ENCODE measurements at regions not wholly inside any gene's neighbourhood (a gene's known extent, or its start where the extent isn't known, plus 50 kb on each side); places are given as distances from the start of the nearest gene placed in this dataset.

DNA sequence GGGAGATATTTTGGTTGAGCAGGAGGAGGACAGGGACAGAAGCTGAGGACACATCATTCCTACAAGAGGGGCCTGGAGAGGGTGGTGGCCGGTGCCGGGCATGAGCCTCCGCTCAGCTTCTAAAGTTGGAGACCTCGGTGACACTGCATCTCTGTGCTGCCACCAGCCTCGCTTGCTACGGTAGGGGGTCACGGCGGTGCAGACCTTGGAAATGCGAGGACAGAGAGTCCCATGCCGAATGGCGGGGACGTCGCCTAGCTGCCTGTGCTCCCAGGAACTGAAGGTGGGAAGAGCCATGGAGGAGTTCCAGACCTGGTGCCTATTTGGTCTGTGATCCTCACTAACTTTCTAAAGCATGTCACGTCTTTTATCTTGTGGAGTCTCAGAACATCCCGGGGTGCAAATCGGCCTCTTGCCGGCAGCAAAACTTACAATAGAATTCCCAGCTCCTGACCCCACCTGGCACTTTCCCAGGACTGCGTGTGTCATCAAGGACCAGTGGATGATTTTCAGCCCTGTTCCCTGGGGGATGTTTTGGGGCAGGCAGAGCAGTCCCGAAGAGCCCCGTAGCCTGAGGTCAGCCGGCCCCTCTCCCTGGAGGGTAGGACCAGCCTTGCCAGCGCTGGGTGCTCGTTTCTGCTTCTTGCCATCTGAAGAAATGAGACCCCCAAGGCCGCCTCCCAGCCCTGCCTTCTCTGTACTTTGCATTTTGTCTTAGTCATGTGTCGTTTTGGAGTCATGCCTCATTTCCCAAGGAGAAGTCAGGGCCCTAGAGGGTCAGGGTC is 205.8 kb upstream of the SHH start:
- Histone ChIP-seq H3K4me1 (ENCODE audit: control insufficient read depth, extremely low read depth, insufficient read depth, low read length) (no peaks in the 10 kb centered on the region), H4K20me1 (replicated peaks; ENCODE audit: control insufficient read depth, extremely low read depth, insufficient read depth, low read length) (no peaks in the 10 kb centered on the region), H2AFZ (ENCODE audit: low read depth, low read length) (no peak overlapping the region), H3K9ac (replicated peaks; ENCODE audit: extremely low read depth, insufficient read depth, low read length) (no peak overlapping the region), H3K9me3 (replicated peaks; ENCODE audit: control insufficient read depth, insufficient read depth, low read length) (no peaks in the 10 kb centered on the region), H3K27me3 (ENCODE audit: control insufficient read depth in 2 of 2, insufficient read depth in 2 of 2, low read length in 2 of 2) (no peaks in the 10 kb centered on the region), H3K4me3 (replicated peaks in 1 of 3; ENCODE audit: insufficient read depth in 1 of 3, low read depth in 1 of 3, low read length in 3 of 3) (no peak overlapping the region), H3K36me3 (ENCODE audit: control insufficient read depth in 2 of 2, extremely low read depth in 1 of 2, insufficient read depth in 2 of 2, low read length in 2 of 2) (no peaks in the 10 kb centered on the region), H3K79me2 (ENCODE audit: control insufficient read depth, insufficient read depth, low read length) (no peaks in the 10 kb centered on the region), H3K4me2 (ENCODE audit: insufficient read depth, low read length) (no peak overlapping the region), H3K9me1 (replicated peaks; ENCODE audit: control insufficient read depth, extremely low read depth, insufficient read depth, low read length) (no peaks in the 10 kb centered on the region), H3K27ac (ENCODE audit: insufficient read depth, low read depth, low read length) (no peak overlapping the region)
- intact Hi-C loops (cut with micrococcal nuclease) = no loop called here
- dilution Hi-C loops (cut with MboI; ENCODE audit: extremely low pct_ligation_motif_present, low sequenced_read_pairs) = no loop called here
- no peak for FAIRE-seq
- no peak for DNase-seq (ENCODE audit: low read depth, low spot score)
- no TSS peak for BruUV-seq (replicated peaks)
- TF ChIP-seq, protein P1, sequence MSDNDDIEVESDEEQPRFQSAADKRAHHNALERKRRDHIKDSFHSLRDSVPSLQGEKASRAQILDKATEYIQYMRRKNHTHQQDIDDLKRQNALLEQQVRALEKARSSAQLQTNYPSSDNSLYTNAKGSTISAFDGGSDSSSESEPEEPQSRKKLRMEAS (IDR thresholded peaks at IDR 0.05; ENCODE audit: insufficient read depth, insufficient read length) = no peak
- no peak for TF ChIP-seq CTCF (IDR thresholded peaks at IDR 0.05; ENCODE audit: extremely low read depth in 1 of 2, insufficient read depth in 1 of 2, low read depth in 1 of 2, low read length in 2 of 2)
- POLR2A ChIA-PET = no interaction called here
- CTCF ChIA-PET = interaction anchor here (1.3 kb wide), 1 partner anchor 21 kb away, joined by 4 read pairs; no protein-coding TSS in a partner anchor

GRCh38 chr7:156017431-156017830 is 205.2 kb upstream of the SHH start:
- CTCF ChIA-PET = interaction anchor here (1.3 kb wide), 1 partner anchor 20 kb away, joined by 4 read pairs; no protein-coding TSS in a partner anchor
- BruUV-seq (replicated peaks) = no TSS peak
- no peak for DNase-seq (ENCODE audit: low read depth, low spot score)
- FAIRE-seq = no peak
- dilution Hi-C loops (cut with MboI; ENCODE audit: extremely low pct_ligation_motif_present, low sequenced_read_pairs) (no loop called here), intact Hi-C loops (cut with micrococcal nuclease) (no loop called here)
- no peaks in the 10 kb centered on the region for H3K36me3 ChIP-seq (ENCODE audit: control insufficient read depth in 2 of 2, extremely low read depth in 1 of 2, insufficient read depth in 2 of 2, low read length in 2 of 2)
- no peak overlapping the region for H3K4me2 ChIP-seq (ENCODE audit: insufficient read depth, low read length)
- no peaks in the 10 kb centered on the region for H3K4me1 ChIP-seq (ENCODE audit: control insufficient read depth, extremely low read depth, insufficient read depth, low read length)
- H3K9me1 ChIP-seq (replicated peaks; ENCODE audit: control insufficient read depth, extremely low read depth, insufficient read depth, low read length) = no peaks in the 10 kb centered on the region
- POLR2A ChIA-PET = no interaction called here
- no peaks in the 10 kb centered on the region for H4K20me1 ChIP-seq (replicated peaks; ENCODE audit: control insufficient read depth, extremely low read depth, insufficient read depth, low read length)
- H3K79me2 ChIP-seq (ENCODE audit: control insufficient read depth, insufficient read depth, low read length) = no peaks in the 10 kb centered on the region
- H3K9ac ChIP-seq (replicated peaks; ENCODE audit: extremely low read depth, insufficient read depth, low read length) = no peak overlapping the region
- H3K9me3 ChIP-seq (replicated peaks; ENCODE audit: control insufficient read depth, insufficient read depth, low read length) = no peaks in the 10 kb centered on the region
- H2AFZ ChIP-seq (ENCODE audit: low read depth, low read length) = no peak overlapping the region
- no peaks in the 10 kb centered on the region for H3K27me3 ChIP-seq (ENCODE audit: control insufficient read depth in 2 of 2, insufficient read depth in 2 of 2, low read length in 2 of 2)
- H3K4me3 ChIP-seq (replicated peaks in 1 of 3; ENCODE audit: insufficient read depth in 1 of 3, low read depth in 1 of 3, low read length in 3 of 3) = no peak overlapping the region
- no peak for TF ChIP-seq EZH2 (IDR thresholded peaks at IDR 0.05; ENCODE audit: borderline replicate concordance, low read depth, low read length, severe bottlenecking)
- H3K27ac ChIP-seq (ENCODE audit: insufficient read depth, low read depth, low read length) = no peak overlapping the region
